Hematopoietic multipotent progenitor cell treated with erythropoietin and hydrocortisone succinate and interleukin-3 and kit ligand, for 15 days (in vitro differentiated cells): ENCODE measurements at regions not wholly inside any gene's neighbourhood (a gene's known extent, or its start where the extent isn't known, plus 50 kb on each side); places are given as distances from the start of the nearest gene placed in this dataset.
"Not testable (repeated sequence)": the region's sequence is repeated elsewhere in the genome, so short reads cannot be mapped to it uniquely, and the experiment has no call there.

Experiments used
- DNase-seq: peaks from one replicate; pipeline ENCODE4 v3.0.0-alpha.2; 2015; ENCODE audit warnings: low spot score

DNA sequence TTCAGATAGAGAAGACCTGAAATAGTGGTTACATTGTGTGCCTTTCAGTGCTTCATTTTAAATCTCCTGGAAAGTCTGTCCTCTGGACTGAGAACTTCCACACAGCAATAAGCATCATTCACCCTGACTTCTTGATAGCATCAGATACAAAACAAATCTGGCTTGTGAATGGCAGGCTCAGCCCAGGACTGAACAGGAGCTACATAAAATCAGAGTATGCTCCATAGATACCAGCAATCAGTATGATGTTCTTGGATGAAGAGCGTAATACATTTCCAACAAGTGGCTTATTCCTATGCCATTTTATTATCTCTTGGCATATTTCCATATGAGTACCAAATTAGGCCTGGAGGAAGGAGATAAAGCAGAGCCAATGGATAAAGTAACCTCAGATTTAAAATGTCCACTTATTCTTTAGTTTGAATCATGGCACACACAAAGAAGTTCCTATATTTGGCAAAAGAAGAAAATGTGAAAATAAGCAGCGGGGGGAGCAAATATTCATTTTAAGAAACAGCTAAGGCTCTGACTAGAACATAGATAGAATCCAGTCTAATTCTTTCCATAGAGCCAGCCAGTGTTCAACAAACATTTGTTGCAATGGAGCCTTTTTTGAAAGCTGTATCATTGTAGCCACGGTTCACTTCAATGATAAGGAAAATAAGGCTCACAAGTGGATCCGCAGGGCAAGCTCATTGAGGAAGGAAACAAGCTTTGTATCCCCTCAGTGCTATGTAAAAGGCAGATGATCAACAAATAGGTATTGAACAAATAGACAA, 230.8 kb upstream of the CHAC2 start:
- DNase-seq = no peak

DNA sequence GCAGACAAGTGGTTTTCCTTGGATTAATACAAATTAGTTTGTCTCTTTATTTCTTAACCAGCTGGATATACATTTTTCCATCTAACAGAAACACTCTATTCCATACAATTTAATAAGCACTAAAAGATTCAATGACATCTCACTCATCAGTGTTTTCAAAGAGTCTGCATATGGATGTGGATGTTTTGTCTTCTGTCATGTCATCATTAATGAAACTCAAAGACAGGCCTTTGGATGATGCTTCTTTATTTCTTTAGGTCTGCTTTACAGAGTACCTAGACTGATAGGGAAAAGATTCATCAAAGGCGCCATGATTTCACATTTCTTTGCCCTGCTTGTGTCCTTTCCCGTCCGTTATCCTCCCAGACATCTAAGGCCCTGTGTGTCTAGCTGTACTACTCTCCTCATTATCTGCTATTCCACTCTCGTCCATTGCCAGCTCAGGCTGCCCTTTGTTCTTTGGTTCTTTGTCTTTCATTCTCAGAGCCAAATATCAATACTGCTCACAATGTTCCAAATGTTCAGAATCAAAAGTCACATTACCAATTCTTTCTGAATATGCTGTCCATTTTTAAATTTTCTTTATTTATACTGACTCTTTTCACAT, 232.3 kb upstream of the CHAC2 start:
- no peak for DNase-seq

DNA sequence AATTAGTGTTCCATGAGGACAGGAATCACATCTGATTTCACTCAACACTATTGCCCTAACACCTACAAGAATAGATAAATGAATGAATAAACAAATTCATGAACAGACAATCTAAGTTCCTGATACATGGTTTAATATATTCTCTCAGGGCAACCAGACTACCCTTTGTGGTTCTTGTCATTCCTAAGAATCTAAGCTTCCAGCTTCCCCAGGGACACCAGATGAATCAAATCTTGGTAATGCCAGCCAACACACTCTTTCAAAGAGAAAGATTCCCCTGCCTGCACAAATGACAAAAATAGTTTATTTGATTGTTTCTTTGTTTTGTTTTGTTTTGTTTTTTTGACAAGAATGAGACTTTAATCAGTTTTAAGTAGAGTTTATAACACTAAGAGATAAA, 237.5 kb upstream of the CHAC2 start:
- DNase-seq = no peak

DNA sequence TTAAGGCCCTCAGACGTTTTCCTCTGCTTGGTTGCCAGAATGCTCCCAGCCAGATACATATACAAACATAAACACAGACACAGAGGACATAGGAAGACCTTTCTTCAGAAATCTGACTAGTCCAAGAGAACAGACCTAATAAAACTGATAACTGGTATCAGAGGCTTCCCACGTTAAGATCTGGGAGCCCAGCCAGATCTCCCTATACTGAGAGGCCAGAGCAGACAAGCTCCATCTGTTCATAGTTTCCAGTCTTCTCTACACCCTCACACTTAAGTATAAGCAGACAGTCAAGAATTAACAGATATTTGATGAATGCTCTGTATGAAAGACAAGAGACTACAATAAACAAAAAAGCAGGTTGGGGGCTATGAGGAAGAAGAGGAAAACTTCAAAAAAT, 240.5 kb upstream of the CHAC2 start:
- no peak for DNase-seq

DNA sequence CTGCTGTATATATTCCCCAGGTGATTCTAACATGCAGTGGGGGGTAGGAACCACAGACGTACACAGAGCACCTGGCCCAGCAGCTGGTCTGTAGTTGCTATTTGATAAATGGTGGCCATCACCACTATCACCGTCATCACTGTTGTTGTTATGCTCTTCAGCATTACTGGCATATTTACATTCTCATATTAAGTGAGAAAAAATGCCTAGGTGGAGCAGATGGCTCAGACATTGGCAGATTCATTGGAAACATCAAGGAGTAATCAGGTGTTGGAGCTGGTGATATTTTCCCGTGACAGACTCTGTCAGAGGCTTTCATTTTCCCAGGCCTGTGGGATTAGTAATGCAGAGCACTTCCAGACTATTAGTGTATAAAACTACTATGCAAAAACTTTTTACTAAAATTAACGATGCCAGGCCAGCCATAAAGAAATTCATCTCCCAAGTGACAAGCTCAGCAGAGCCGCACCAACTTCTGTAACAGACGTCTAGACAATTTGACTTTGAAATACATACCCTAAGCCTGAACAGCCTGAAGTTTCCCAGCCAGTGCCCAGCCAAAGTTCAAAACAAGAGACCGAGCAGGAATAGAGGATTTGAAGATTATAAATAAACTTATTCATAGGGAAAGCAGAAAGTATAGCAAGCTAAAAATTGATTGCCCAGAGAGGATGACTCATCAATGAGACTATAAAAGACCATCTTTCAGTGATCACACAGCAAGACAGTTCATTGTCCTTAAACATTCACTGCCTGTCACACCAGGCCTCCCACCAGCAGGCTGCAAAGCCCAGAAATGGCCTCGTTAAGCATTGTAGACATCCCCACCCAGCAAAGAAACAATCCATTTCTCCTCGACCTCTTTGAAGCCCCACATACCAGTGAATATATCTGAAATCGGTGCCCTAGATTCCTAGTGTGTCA, 247.4 kb upstream of the CHAC2 start:
- DNase-seq = no peak

DNA sequence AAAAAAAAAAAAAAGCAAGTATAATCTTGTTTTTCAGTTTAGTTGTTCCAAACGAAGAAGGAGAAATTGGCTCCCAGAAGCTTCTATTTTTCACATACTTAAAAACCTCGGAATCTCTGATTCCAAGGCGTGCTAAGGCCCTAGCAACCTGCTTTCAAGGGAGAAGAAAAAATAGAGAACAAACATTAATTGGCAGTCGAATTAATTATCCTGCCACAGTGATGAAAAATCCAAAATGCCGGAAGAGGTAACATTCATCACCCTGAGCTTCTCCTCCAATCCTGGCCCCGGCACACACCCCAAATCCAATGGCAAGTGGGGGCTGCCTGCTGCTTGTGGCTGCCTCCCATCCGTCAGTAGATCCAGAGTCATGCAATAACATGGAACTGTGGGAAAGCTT, 250.2 kb upstream of the CHAC2 start:
- DNase-seq = no peak

DNA sequence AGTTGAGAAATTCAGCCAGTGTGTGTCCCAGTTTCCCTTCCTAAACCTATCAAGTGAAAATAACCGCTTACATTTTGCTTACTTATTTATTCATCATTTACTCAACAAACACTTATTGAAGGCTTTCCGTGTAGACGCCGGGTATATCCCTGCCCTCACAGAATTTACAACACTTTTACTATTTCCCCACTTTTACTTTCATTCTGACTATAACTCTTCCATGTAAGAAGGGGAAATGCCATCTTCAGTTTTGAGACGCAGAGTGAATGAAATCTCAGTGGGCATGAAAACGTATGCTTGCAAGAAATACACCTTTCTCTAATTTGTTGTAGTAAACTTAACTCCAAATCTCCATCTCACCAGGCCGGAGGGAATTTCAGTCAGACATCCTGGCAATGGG, 251.0 kb upstream of the CHAC2 start:
- no peak for DNase-seq

DNA sequence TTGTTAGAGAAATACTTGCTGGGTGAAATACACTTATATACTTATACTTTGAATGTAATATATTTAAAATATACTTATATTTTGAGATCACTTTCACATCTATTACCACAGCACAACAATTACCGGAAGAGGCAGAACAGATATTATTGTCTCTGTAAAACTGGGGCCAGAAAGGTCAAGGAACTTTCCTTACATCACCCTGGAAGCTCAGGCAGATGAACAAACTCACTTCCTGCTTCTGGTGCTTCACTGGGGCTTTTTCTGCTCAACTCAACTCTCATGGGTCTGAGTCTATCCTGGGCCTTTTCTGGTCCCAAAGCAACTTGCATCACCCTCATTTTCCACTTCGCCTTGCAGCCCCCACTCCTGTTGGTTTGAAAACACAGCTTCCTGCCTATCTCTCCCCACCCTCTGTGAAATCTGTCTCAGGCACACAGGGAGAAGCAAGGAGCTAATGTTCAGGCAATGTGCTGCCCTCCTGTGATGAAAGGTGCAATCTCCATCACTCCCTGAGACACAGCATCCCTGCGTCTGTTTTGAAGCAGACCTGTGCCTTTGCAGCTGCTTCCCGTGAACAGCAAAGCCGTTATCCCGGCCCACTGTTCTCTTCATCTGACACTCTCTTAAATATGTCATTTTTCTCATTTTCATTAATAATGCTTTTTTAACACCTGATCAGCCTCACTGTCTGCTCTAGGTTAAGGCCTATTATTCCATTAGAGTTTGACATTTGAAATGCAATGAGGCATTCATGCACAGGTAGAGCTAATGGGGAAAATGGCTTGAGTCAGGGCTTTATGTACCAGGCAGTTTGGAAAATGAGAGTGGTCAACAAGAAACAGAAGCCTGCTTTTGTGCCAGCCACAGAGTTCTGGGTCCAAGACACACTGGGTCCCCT, 251.9 kb upstream of the CHAC2 start:
- DNase-seq = no peak

DNA sequence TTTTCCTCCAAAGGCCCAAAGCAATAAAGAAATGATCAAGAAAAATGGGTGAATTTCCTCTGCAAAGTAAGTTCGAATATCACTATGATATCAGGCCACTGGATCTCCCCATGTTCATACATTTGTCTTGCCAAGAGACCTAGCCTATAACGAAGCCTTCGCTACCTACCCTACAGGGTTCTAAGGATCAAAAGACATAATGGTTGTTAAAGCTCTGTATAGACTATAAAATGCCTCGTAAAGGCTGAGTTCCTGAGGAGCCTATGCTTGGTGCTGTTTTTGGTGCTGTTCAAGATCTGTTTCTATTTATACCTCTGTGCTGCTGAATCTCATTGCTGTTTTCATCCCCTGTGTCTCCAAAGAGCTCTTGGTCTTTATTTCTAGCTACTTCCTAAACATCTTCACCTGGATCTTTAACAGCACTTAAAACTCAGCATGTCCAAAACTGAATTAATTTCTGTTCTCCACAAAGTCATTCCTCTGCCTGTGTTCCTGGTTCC, 254.4 kb upstream of the CHAC2 start:
- DNase-seq = no peak

DNA sequence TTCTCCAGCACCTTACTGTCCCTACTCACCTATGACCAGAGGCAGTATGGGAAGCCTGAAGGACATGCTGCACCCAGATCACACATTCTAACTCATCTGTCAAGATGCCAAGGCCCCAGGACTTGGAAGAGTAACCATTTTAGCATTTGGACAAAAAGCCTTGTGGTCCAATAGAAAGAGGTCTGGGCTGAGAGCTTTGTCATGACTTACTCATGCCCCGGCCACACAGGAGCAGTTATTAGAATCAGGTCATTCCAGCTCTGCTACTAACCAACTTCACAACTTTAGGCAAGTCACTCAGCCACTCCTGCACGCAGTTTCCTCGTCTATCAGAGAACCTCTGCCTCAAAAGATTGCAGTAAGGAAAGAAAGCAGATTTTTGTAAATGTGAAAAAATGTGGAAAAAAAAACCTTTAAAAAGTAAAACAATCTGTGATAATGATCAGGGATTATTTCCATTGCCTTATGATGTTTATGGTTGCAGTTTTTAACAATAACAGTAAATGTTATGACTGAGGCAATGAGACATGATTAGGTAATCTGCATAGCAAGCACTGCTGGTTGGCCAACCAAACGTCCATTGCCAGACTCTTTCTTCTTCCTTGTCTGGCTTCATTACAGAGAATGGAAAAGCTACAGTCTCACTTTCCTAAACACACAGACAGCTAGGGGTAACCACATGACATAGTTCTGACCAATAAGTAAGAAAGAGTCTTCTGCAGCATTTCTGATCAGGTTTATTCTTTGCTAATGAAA, 255.4 kb upstream of the CHAC2 start:
- DNase-seq = no peak

DNA sequence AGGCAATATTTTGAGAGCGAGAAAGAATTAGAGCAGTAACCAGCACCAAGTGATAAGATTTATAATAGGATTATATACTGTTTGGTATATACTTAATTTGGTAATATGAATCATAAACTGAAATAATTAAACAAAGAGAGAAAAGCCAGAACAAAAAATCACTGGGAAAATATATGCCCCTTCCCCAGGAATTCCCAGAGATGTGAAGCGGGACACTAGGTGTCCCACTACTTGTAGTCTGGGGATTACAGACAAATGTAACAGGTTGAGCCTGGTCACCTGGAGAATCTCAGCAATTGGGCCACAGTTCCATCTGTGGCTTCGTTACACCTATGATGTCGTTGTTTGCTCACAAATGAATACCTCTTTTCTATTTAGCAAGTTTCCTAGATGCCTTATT, 256.1 kb upstream of the CHAC2 start:
- no peak for DNase-seq

DNA sequence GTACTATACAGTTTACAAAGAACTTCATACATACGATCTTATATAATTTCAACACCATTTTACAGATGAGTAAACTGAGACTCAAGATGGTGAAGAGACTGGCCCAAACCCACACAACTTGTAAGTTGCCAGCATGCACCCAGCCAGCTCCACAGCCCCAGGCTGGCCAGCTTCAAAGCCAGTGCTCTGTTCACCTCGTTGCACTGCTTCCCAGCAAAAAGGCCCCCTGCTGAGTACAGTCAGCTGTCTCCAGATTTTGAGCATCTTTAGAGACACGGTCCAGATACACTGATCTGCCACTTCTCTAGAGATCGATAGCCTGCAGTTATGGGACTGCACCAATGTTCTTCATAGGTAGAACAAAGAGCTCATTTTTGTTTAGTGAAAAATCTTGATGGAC, 257.2 kb upstream of the CHAC2 start:
- no peak for DNase-seq

DNA sequence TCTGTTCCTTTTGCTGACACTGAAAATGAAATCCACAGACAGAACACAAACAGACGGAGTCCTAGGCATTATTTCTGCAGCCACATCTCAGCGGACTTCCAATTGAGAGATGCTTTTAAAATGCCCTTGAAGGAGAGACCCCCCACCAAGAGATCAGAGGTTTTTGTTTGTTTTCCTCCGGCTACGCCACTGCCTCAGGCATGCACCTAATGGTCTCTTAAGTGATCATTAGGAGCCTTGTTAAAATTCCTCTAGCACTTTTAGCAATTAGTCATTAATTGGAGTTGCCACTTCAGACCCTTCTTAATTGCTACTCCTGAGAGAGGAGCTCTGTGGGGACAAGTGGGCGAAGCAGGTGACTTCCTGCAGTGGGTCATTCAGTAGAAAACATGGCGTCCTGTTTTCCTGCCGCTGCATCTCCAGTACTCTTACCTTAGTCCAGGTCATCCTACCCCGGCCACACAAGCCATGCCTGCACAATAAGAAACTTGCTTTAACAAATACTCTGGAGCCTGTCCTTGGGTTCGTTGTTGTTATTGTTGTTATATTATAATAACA, 257.7 kb upstream of the CHAC2 start:
- no peak for DNase-seq

DNA sequence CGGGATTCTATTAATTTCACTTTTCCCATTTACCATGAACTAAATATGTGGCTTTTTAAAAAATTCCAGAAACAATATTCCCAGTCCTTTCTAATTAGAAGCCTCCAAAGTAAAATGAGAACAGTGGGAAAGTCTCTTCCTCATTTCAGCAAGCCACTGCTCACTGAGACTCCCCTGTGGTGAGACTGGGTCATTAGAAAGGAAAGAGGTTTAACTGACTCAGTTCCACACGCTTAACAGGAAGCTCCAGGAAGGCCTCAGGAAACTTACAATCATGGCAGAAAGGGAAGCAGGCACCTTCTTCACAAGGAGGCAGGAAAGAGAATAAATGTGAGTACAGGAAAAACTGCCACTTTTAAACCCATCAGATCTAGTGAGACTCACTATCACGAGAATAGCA, 258.9 kb upstream of the CHAC2 start:
- no peak for DNase-seq

DNA sequence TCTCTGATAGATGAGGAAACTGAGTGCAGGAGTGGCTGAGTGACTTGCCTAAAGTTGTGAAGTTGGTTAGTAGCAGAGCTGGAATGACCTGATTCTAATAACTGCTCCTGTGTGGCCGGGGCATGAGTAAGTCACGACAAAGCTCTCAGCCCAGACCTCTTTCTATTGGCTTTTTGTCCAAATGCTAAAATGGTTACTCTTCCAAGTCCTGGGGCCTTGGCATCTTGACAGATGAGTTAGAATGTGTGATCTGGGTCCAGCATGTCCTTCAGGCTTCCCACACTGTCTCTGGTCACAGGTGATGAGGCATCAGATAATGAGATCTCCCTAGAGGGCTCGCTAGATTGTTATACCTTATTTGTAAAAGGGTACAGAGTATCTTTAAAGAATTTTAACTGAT, 260.5 kb upstream of the CHAC2 start:
- not testable (repeated sequence) for DNase-seq

DNA sequence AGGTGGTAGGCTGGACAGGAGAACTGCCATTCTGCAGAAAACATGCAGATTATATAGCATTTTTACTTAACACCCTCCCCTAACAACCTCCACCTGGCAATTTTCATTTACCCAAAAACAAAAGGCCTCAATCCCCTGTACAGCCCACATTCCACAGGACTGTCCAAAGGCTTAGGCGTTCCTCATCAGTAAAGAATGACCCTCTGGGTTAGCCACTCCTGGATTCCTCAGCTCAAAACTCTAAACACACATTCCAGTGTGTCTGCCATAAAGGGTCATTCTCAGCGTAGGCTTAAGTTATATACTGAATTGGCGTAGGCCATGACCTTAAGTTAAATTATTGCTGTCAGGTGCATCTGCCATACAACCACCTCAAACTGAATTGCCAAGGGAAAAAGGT, 261.8 kb upstream of the CHAC2 start:
- DNase-seq = no peak

DNA sequence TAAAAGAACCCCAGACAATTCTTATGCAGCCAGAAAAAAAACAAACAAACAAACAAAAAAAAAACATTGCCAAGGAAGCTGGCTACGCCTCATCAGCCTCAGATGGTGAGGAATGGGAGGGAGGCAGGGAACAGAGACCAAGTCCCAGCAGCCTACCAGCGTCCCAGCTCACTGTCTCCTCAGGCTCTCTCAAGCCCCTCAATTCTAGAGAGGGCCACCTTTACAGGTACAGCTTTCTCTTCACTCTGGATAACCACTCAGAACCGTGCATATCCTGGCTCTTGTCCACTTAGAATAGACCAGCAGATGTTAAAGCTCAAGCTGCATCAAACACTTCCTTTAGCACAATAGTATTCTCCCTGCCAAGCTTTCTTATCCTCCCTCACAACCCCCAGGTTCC, 263.1 kb upstream of the CHAC2 start:
- no peak for DNase-seq

DNA sequence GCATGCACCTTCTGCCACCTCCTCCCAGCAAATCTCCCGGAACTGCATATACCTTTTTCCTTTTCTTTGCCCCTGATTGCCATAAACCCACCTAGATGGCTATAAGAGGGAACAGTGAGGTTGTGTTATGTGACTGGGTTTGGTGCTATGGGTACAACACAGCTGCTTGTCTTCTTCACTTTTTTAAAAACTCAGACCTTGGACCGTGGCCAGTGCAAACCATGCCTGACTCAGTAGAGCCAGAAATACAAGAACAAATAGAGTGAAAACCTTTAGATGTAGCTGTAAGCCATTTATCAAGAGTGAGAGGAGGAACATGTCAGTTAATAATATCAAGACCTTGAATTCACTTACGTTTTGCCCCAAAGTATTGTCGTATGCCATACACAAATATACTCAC, 267.4 kb upstream of the CHAC2 start:
- no peak for DNase-seq

DNA sequence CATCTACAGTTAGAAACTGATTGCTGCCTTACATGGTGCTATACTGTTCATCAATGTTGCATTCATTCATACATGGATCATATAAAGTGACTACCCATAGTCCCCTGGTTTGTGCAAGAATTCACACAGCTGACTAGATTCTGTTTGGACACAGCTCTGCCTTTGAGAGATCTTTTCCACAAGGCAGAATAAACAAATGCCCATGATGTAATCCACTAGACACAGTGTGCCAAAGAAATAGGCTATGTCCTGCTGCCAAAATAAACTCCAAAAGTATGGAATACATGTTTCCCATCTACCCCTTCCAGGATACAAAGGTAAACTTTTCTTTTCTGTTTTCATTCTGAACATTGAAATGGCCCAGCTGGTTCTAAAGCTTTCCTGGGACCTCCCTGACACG, 269.4 kb upstream of the CHAC2 start:
- no peak for DNase-seq

DNA sequence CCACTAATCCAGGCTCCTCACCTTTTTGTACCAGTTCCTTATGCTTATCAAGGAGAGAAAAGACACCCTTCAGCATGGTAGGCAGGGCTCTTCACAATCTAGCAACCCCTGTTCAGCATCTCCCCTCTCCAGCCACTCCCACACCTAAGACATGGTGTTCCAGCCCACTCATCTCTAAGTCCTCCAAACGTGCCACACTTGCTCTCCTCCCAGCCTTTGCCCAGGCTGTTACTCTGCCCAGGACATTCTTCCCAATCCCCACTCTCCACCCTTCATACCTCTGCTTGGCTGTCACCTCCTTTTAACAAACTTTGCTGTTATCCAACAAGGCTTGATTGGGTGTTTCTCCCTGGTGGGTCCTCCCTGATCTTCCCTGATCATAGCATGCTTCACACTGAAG, 270.6 kb upstream of the CHAC2 start:
- DNase-seq = no peak

DNA sequence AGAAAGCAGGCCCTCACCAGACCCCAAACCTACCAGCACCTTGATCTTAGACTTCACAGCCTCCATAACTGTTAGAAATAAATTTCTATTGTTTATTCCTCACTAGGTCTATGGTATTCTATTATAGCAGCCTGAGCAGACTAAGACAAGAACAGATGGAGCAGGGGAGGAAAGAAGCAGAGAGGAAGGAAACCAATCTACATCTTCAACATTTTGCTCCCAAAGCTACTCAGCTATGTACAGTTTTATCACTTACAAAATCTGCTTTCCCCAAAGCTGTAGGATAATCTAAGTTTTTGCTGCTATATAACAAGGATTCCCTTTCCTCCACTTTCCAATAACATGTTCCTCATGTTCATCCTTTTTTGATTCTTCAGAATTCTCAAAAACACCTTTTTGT, 274.4 kb upstream of the CHAC2 start:
- DNase-seq = no peak
